Activated CD8-positive, alpha-beta memory T cell treated with anti-CD3 and anti-CD28 coated beads for 4 hours (primary cell): ENCODE measurements at regions not wholly inside any gene's neighbourhood (a gene's known extent, or its start where the extent isn't known, plus 50 kb on each side); places are given as distances from the start of the nearest gene placed in this dataset.

ENCODE experiments used
- DNase-seq, 2 donors: peaks; one replicate each; pipeline ENCODE4 v3.0.0-alpha.2; 2020; ENCODE audit warnings: low read depth in 2 of 2

DNA sequence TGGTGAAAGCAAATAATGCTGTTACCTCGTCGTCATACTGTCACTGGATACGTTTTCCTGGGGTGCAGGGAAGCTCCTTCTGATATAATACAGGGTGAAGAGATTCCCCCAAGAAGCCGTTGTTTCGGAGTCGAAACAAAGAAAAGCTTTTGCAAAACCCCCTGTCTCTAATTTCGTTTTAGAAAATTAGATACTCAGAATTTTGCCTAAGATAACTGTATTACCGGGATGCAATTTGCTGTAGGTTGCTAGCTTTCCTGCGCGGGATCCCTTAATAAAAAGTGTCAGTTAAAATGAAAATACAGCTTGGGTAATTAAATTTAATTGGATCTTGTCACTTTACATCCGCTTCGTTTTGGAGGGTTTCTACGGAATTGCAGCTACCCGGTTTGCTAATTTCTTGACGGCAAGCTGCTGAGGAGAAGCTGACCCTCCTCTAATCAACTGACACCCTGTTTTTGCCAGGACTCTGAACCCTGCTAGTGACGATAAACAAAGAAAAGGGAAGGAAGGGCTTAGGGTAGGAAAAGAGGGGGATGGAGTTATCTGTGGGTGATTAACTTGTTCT, 174.6 kb downstream of the SHOX start:
- no peak for DNase-seq

GRCh38 chrX:802846-803245, 172.3 kb downstream of the SHOX start:
- DNase-seq = no peak

DNA sequence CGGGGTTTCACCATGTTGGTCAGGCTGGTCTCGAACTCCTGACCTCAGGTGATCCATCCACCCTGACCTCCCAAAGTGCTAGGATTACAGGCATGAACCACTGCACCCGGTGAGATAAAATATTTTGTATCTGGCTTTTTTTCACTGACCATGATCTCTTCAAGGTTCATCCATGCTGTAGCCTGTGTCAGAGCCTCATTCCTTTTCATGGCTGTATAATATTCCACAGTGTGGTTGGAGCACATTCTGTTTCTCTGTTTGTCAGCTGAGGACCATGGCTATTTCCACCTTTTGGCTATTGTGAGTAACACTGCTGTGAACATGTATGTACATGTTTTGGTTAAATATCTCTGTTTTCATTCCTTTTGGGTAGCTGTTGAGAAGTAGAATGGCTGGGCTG, 169.2 kb downstream of the SHOX start:
- no peak for DNase-seq

DNA sequence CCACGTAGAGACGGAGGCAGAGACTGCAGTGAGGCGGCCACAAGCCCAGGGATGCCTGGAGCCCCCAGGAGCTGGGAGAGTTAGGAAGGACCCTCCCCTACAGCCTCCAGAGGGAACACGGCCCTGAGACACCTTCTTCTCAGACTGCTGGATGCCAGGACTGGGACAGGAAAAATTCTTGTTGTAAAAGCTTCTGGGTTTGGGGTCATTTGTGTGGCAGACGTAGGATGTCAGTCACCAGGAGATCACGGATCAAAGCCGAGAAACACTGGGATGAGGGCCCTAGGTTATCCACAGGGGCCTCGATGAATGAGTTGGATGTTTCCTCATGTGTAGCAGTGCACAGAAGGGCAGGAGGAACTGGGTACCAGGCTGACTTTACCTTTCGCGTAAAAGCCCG, 163.7 kb downstream of the SHOX start:
- no peak for DNase-seq

DNA sequence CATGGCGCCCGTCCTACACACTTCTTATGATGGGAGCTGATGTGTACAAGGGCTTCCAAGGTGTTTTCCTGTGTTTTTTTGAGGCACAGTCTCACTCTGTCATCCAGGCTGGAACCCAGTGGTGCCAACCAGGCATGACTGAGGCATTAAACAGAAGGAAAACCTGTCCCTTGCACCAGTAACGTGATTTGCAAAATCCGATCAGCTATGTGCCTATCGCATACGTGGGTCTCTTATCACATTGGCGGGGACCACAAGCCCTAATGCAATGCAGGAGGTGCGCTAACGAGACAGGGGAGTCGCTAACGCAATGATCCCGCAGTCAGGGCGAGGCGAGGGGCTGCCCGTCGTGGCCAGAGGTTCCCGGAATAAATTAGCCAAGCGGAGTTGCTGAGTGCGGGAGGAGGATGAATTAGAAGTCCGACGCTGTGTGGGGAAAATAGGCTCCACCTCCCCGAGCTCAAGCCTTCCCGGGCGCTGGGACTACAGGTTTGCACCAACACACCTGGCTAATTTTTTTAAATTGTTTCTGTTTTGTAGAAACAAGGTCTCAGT, 162.7 kb downstream of the SHOX start:
- no peak for DNase-seq

DNA sequence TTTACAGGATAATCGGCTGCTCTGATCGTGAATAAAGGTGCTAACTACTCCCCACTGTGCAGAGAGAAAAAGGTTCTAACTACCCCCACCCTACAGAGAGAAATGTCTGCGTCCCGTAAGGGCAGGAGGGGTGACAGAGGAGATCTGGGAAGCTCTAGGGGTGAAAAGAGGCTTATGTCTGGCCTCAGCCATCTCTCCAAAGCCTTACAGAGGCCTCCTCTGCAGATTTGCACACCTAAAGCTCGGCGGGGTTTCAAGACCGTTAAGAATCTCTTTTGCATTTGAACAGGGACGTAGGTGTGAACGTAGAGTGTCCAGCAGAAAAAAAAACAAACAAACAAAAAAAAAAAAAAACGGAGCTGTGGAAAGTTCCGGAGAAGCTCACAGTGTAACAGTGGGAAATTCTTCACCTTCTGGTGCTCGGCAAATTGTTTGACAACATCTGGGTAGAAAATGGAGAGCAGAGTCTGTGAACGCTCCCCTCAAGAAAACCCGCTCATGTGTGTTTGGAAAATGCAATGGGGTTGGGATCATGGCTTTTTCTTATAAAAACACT, 161.0 kb downstream of the SHOX start:
- no peak for DNase-seq

- no peak for DNase-seq
Measured at GRCh38 chrX:790783-791360, 160.3 kb downstream of the SHOX start.

- DNase-seq = no peak
Measured at GRCh38 chrX:790041-790506, 159.5 kb downstream of the SHOX start.

GRCh38 chrX:789096-789495, 158.5 kb downstream of the SHOX start:
- no peak for DNase-seq

DNA sequence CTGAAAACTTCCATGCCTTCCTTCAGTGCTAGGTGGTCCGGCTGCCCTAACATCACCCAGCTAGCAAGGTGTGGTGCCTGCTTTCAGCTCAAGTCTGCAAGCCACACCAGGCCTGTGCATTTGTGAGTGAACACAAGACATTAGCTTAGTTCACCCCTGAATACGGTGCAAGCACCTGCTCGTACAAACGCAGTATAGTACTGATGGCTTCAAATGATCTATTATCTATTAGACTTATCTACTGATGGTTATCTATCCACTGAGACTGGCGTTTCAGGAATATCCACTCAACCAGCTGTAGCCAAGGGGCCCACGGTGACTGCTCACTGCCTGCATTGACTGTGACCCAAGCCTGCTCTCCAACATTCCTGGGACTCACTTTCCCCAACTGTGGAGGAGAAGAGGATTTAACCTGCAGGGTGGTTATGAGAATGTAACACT, 155.9 kb downstream of the SHOX start:
- DNase-seq = no peak

DNA sequence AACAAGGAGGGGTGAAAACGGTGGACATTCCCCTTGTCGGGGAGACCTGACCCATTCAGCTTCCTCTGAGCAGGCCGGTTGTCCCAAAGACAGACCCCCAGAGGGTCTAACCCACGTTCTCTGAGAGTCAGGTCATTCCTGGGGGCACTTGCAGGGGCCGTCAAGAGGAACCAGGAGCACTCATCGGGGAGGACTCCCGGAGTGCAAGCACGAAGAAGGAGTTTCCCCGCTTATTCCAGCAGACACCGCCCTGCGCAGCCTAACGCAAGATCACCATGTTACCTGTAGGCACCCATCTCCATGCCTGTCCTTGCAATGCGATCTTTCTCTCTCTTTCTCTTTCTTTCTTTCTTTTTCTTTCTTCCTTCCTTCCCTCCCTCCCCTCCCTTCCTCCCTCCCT, 154.2 kb downstream of the SHOX start:
- no peak for DNase-seq

- DNase-seq = no peak
Measured at GRCh38 chrX:781224-782204, 150.9 kb downstream of the SHOX start.

DNA sequence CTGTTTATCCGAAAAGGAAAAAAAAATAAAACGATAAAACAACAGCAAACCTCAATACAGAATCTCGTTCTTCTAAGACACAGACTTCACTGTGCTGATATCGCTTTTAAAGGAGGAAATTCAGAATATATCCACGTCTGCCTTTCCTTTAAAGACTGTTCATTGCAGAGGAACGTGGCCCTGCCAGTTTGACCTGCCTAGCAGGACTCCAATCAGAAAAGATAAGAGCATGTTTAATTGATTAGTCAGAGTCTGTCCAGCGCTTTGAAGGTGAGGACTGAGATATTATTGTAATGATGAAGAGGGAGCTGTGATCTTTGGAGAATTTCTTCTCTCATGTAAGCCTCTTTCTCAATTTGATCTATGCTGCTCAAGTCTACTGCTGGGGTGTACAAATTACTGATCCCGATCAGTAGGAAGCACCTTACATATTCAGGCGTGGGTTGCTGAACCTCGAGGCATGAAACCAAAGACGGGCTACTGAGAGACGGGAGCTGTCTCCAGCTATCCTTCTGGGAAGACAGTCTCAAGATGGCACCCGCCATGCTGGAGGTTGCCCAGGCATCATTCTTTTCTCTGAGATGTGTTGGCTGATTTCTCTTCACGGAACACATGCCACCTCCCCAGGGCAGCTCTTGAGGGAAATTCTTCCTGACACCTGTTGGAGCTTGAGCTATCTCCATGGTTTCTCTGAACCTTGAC, 146.1 kb downstream of the SHOX start:
- DNase-seq = no peak

DNA sequence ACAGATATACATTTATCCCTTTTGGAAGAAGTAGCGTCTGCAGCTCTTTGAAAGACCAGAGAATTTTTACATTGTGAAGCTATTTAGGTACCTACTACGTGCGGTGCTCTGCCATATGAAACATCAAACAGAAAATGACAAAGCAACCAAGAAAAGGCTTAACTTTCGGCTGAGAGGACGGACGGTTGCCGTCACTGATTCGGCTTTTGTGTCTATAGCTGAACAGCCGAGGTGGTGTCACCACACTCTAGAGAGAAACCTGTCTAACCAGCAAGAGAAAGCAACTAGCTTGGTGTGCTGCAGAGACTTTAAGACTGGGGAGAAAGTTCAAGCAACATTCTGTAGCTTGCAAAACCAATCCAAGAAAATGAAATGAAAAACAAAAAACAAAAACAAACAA, 145.5 kb downstream of the SHOX start:
- DNase-seq = no peak

GRCh38 chrX:774536-774935, 143.9 kb downstream of the SHOX start:
- no peak for DNase-seq

- no peak for DNase-seq
Measured at GRCh38 chrX:773292-774025, 142.9 kb downstream of the SHOX start.

DNA sequence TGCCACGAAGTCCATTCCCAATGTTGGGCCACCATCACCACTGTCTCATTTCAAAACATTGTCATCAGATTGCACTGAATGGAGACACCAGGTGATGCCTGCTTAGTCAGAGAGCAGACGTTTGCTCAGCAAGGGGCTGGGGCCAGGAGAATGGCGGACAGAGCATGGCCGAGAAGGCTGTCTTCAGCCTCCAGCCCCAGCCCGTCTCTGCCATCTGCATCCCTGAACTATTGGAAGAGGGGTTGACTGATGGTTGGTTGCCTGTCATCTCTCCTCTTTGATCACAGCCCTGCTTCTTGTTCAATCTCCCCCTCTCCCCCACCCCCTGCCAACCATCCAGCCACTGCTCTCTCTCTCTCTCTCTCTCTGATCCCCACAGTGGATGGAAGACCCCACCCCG, 140.9 kb downstream of the SHOX start:
- DNase-seq = no peak

DNA sequence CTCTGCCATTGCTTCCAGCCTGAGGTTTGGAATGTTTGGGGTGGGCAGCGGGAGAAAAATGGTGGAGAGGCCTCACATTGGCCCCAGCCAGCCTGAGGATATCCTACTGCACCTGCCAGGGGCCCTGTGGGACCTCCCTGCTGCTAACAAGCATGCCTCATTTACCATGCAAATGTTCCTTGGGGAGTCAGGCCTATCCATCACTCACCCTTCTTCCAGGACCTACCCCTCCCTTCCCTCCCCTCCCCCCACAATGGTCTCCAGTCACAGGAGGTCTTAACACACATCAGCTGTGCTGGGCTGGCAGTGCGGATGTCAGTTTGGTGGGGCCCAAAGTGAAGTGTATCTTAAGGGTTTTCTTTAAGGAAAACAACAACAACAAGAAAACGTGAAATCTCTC, 139.2 kb downstream of the SHOX start:
- no peak for DNase-seq

DNA sequence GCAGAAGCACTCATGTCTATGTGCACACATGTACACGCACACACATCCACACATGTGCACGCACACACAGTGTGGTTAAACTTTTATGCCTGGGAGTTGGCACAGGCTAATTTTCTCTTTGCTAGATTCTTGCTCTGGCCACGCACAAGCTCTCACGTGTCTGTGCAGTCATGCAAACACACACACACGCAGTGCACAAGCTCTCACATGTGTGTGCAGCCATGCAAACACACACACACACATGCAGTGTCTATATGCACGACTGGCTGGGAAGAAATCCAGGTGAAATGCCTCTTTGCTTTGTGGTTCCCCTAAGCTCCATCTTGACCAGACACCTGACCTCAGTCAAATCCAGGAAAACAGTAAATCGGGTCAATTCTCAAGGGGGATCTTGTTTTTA, 138.0 kb downstream of the SHOX start:
- DNase-seq = no peak

DNA sequence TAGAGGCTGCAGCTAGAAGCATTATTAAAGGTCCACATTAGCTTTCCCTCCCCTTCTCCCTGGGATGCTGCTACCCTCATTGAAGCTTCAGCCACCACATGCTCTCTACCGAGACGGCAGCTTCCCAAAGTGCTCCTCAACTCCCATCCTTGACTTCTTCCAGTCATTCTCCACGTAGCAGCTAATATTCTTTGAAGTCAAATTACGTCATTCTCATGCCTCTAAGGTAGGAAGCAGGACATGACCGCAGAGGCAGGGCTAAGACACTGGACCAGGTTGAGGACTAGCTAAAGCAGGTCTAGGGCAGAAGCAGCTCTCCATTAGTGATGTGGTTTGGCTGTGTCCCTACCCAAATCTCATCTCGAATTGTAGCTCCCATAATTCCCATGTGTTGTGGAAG, 128.3 kb downstream of the SHOX start:
- DNase-seq = no peak

GRCh38 chrX:750812-751211, 120.2 kb downstream of the SHOX start:
- DNase-seq = no peak
